Upper lobe of right lung (tissue), 1 donor: ENCODE measurements at regions not wholly inside any gene's neighbourhood (a gene's known extent, or its start where the extent isn't known, plus 50 kb on each side); places are given as distances from the start of the nearest gene placed in this dataset.

Experiments
- ATAC-seq: fragments of 200-7000 bp; cut with Tn5 transposase; one replicate; pipeline ENCODE4 v1.9.1; 2020; ENCODE audit warnings: mild to moderate bottlenecking, moderate library complexity
- DNase-seq: peaks from one replicate; pipeline ENCODE4 v3.0.0-alpha.2; 2020
- H3K27ac ChIP-seq: fragments of 200-600 bp; one replicate; pipeline ENCODE4 v1.8.0; 2022
- H3K27me3 ChIP-seq: fragments of 200-600 bp; one replicate; pipeline ENCODE4 v1.8.0; 2022; ENCODE audit warnings: mild to moderate bottlenecking
- H3K36me3 ChIP-seq: fragments of 200-600 bp; one replicate; pipeline ENCODE4 v1.8.0; 2022
- H3K4me1 ChIP-seq: fragments of 200-600 bp; one replicate; pipeline ENCODE4 v1.8.0; 2022
- H3K4me3 ChIP-seq: fragments of 200-600 bp; one replicate; pipeline ENCODE4 v1.8.0; 2022; ENCODE audit warnings: mild to moderate bottlenecking
- H3K9me3 ChIP-seq: fragments of 200-600 bp; one replicate; pipeline ENCODE4 v1.8.0; 2022
- intact Hi-C: fragments of 100-400 bp; cut with DNase I; formaldehyde crosslinking; loops from one replicate; pipeline ENCODE4 v1.11.0; 2022
- TF ChIP-seq, protein P1 (sequence below): fragments of 200-600 bp; IDR thresholded peaks from one replicate; pipeline ENCODE4 v1.8.0; 2022; ENCODE audit warnings: antibody characterized with exemption
- donor health status: DM: no; HTN: yes; CAD: no; lungs with severe emphysema.

DNA sequence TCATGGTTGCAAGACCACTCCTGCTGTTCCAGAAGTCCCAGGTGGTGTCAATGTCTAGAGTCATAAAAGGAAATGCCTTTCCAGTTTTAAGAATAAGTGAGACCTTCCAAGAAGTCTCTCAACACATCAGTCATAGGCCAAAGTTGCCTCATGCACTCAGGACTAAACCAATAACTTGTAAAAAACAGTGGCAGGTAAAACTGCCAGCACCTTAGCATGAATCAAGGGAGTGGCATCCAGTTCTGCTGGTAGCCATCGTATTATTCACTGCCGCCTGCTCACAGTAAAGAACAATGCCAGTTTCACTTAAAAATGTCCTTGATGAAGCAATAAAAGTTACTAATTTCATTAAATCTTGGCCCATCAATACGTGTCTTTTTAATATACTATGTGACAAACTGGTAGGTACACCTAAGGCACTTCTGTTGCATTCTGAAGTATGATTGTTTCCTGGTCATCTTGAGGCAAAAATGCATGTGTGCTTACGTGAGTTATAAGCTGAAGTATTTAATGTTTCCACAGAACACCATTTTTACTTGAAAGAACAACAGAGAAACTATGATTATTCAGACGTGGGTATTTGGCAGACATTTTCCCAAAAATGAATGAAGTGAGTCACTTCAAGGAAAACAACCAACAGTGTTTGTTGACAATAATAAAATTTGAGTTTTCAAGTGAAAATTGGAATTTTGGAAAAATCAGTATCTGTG is 125.2 kb upstream of the SNX19 start:
- TF ChIP-seq, protein P1, sequence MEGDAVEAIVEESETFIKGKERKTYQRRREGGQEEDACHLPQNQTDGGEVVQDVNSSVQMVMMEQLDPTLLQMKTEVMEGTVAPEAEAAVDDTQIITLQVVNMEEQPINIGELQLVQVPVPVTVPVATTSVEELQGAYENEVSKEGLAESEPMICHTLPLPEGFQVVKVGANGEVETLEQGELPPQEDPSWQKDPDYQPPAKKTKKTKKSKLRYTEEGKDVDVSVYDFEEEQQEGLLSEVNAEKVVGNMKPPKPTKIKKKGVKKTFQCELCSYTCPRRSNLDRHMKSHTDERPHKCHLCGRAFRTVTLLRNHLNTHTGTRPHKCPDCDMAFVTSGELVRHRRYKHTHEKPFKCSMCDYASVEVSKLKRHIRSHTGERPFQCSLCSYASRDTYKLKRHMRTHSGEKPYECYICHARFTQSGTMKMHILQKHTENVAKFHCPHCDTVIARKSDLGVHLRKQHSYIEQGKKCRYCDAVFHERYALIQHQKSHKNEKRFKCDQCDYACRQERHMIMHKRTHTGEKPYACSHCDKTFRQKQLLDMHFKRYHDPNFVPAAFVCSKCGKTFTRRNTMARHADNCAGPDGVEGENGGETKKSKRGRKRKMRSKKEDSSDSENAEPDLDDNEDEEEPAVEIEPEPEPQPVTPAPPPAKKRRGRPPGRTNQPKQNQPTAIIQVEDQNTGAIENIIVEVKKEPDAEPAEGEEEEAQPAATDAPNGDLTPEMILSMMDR: no peak
- intact Hi-C loops: no loop called here
- H3K4me3 ChIP-seq: no peak overlapping the region
- H3K36me3 ChIP-seq: no peaks in the 10 kb centered on the region
- H3K4me1 ChIP-seq: no peaks in the 10 kb centered on the region
- H3K27me3 ChIP-seq: peaks cover 10% of the 10 kb centered on the region
- H3K27ac ChIP-seq: no peak overlapping the region
- H3K9me3 ChIP-seq: no peaks in the 10 kb centered on the region
- ATAC-seq (no peak), DNase-seq (no peak)

DNA sequence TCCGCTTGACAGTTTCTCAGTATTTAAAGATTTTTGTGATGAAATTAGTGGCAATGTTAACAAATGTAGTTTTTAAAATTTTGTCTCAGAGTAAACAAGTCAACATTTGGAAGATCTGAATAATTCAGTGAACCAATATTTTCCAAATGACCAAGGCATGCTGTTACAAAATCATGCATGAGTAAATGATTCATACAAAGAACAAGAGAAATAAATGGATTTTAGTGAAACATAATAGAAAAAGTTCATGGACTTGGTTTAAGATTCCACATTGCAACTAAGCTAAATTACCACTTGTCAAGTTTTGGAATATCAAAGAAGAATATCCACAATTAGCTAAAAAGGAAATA is 125.7 kb upstream of the SNX19 start:
- ATAC-seq: no peak
- Histone ChIP-seq H3K27ac (no peak overlapping the region), H3K27me3 (peaks cover 10% of the 10 kb centered on the region), H3K36me3 (no peaks in the 10 kb centered on the region), H3K4me3 (no peak overlapping the region), H3K4me1 (no peaks in the 10 kb centered on the region), H3K9me3 (no peaks in the 10 kb centered on the region)
- no peak for DNase-seq
- intact Hi-C loops: no loop called here
- TF ChIP-seq, protein P1: no peak

DNA sequence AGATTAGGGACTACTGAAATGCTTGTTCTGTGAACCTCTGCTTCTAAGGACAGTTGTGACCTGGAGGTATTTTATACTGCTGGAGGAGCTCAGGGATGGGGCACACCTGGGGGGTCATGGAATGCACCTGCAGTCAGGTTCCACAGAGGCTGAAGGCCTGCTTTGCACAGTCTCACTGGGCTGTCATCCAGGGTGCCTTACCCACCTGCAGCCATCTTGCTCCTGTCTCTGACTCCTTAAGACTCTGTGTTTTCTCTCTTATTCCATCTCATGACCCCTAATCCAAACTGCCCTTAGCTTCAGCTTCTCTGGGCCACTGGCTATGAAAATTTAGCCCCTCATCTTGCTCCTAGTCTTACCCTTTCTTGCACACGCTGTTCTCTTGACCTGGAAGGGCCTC is 127.0 kb upstream of the SNX19 start:
- Histone ChIP-seq H3K4me3 (no peak overlapping the region), H3K36me3 (no peaks in the 10 kb centered on the region), H3K27me3 (peaks cover 8% of the 10 kb centered on the region), H3K9me3 (no peaks in the 10 kb centered on the region), H3K4me1 (no peaks in the 10 kb centered on the region), H3K27ac (no peak overlapping the region)
- ATAC-seq: no peak
- TF ChIP-seq, protein P1: no peak
- intact Hi-C loops: no loop called here
- no peak for DNase-seq

DNA sequence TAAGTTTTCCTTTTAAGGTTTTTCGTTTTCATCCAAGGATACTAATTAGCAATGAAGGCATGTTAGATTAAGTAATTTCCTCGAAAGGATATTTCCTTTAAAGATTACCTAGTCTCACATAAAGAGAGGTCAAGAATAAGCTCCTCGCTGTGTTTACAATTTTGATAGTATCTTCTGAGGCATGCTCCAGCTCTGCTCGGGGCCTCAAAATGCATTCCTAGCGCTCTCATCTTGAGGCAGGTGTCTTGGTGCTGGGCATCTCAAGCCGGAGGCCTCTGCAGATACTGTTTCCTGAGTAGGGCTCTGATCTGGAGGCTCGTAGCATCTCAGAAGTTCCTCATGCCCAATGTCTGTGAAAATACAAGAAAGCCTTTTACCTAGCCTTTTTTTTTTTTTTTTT is 128.6 kb upstream of the SNX19 start:
- H3K27me3 ChIP-seq: peaks cover 4% of the 10 kb centered on the region
- no peak for DNase-seq
- H3K4me3 ChIP-seq: no peak overlapping the region
- no peak overlapping the region for H3K27ac ChIP-seq
- H3K9me3 ChIP-seq: no peaks in the 10 kb centered on the region
- no peaks in the 10 kb centered on the region for H3K4me1 ChIP-seq
- TF ChIP-seq, protein P1: no peak
- H3K36me3 ChIP-seq: no peaks in the 10 kb centered on the region
- no peak for ATAC-seq
- intact Hi-C loops: no loop called here

DNA sequence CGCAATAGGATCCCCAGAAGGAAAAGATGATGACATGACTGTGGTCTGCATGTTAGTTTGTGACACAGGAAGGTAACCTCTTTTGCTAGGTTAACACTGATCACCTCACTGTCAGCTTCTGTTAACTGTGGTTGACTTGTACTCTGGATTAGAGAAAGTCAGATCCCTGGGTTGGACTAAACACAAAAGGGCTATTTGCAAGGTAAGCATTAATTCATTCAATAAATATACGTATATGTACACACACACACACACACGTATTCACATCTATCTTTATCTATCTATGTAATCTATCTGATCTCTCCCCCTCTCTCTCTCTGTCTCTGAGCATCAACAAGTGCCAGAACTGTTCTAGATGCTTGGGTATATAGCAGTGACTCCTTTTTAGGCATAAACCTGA is 136.1 kb upstream of the SNX19 start:
- intact Hi-C loops: no loop called here
- Histone ChIP-seq H3K36me3 (no peaks in the 10 kb centered on the region), H3K4me3 (no peak overlapping the region), H3K9me3 (no peaks in the 10 kb centered on the region), H3K4me1 (no peaks in the 10 kb centered on the region), H3K27ac (no peak overlapping the region), H3K27me3 (peaks cover 13% of the 10 kb centered on the region)
- DNase-seq (no peak), ATAC-seq (no peak)
- TF ChIP-seq, protein P1: no peak

DNA sequence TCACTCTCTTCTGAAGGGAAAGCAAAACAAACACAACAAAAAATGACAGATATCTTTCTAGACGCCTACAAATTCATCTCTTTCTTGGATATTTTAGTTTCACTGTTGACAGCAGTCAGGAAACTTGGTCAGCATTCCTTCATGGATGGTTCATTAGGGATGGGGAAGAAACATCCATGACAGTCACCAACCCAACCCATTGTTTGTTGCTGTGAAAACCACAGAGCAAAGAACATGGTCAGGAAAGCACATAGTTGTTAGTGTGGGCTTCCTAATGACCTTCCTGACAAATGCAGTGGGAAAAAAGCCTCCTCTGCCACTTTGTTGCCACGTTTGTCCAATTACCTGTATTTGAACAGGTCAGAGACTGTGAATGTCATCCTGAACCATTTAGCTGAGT is 139.8 kb upstream of the SNX19 start:
- H3K36me3 ChIP-seq: no peaks in the 10 kb centered on the region
- ATAC-seq (no peak), DNase-seq (no peak)
- H3K27me3 ChIP-seq: peaks cover 11% of the 10 kb centered on the region
- H3K9me3 ChIP-seq: no peaks in the 10 kb centered on the region
- TF ChIP-seq, protein P1: no peak
- H3K4me1 ChIP-seq: no peaks in the 10 kb centered on the region
- H3K27ac ChIP-seq: no peak overlapping the region
- H3K4me3 ChIP-seq: no peak overlapping the region
- intact Hi-C loops: no loop called here
